ENCODE measurements at regions not wholly inside any gene's neighbourhood (a gene's known extent, or its start where the extent isn't known, plus 50 kb on each side); places are given as distances from the start of the nearest gene placed in this dataset.
"Not testable (repeated sequence)": the region's sequence is repeated elsewhere in the genome, so short reads cannot be mapped to it uniquely, and the experiment has no call there.

DNA sequence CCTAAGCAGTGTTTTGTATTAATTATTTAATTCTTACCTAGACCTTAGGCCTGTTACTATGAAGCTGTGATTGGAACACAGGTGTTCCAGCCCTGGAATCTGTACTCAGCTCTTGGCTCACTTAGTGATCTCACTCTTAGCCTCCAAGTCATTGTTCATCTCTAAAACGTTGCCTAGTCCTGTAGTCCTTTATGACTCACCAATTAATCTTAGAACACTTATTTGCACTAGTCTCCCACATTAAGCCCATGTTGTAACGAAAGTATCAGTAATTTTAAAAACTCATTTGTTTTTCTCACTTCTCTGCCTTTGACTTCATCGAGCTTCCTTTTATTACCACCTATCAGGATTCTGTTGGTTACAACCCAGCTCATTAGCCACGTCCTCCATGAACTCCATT lies 1224.7 kb upstream of the TENM3 start:
- Histone ChIP-seq H3K4me3 (replicated peaks; ENCODE audit: insufficient read depth, low read length) (no peak overlapping the region), H3K27me3 (ENCODE audit: insufficient read depth, poor library complexity, severe bottlenecking) (no peaks in the 10 kb centered on the region), H3K27ac (replicated peaks) (no peak overlapping the region)
- DNase-seq (ENCODE audit: low read depth in 1 of 2, low spot score in 1 of 2), result no peak
- TF ChIP-seq REST (IDR thresholded peaks at IDR 0.05; ENCODE audit: insufficient replicate concordance, low read depth) (no peak), POLR2AphosphoS5 (IDR thresholded peaks at IDR 0.05; ENCODE audit: low read depth) (no peak), GABPA (IDR thresholded peaks at IDR 0.05; ENCODE audit: low read depth) (no peak), SPI1 (IDR thresholded peaks at IDR 0.05; ENCODE audit: borderline replicate concordance, low read depth) (no peak)
- TF ChIP-seq, protein P1, sequence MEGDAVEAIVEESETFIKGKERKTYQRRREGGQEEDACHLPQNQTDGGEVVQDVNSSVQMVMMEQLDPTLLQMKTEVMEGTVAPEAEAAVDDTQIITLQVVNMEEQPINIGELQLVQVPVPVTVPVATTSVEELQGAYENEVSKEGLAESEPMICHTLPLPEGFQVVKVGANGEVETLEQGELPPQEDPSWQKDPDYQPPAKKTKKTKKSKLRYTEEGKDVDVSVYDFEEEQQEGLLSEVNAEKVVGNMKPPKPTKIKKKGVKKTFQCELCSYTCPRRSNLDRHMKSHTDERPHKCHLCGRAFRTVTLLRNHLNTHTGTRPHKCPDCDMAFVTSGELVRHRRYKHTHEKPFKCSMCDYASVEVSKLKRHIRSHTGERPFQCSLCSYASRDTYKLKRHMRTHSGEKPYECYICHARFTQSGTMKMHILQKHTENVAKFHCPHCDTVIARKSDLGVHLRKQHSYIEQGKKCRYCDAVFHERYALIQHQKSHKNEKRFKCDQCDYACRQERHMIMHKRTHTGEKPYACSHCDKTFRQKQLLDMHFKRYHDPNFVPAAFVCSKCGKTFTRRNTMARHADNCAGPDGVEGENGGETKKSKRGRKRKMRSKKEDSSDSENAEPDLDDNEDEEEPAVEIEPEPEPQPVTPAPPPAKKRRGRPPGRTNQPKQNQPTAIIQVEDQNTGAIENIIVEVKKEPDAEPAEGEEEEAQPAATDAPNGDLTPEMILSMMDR (IDR thresholded peaks at IDR 0.05; ENCODE audit: insufficient read depth, low read length), result no peak

DNA sequence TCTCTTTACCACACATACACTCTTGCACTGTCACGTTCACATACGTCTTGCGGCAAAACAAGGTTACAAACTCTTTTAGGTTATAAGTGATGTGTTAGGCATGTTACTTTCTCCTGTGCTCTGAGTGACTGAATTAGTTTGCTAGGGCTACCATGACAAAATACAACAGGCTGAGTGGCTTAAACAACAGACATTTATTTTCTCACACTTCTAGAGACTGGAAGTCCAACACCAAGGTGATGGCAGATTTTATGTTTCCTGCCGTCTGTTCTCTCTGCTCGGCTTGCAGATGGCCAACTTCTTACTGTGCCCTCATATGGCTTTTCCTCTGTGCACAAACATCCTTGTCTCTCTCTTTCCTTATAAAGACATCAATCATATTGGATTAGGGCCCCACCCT lies 1224.3 kb upstream of the TENM3 start:
- DNase-seq (ENCODE audit: low read depth in 1 of 2, low spot score in 1 of 2), result no peak
- Histone ChIP-seq H3K27me3 (ENCODE audit: insufficient read depth, poor library complexity, severe bottlenecking) (no peaks in the 10 kb centered on the region), H3K27ac (replicated peaks) (no peak overlapping the region), H3K4me3 (replicated peaks; ENCODE audit: insufficient read depth, low read length) (no peak overlapping the region)
- TF ChIP-seq, protein P1 (IDR thresholded peaks at IDR 0.05; ENCODE audit: insufficient read depth, low read length), result no peak
- TF ChIP-seq POLR2AphosphoS5 (IDR thresholded peaks at IDR 0.05; ENCODE audit: low read depth) (no peak), GABPA (IDR thresholded peaks at IDR 0.05; ENCODE audit: low read depth) (no peak), SPI1 (IDR thresholded peaks at IDR 0.05; ENCODE audit: borderline replicate concordance, low read depth) (no peak), REST (IDR thresholded peaks at IDR 0.05; ENCODE audit: insufficient replicate concordance, low read depth) (no peak)

DNA sequence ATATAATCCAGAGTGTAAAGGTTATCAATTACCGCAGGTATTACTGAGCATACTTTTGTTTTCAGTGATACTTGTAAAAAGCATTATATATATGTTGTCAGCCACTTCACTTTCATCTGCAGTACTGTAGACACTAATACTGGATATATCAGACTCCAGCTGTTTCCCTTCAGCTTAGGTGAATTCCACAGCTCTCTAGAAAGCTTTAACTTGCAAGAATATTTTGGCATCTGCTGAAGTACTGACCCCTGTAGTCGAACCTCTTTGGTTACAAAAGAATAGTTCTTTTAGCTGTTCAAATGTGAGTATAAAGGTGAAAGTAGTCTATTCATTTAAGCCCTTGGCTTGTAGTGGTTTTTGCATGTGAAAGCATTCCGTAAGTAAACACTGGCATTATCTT lies 1222.7 kb upstream of the TENM3 start:
- Histone ChIP-seq H3K4me3 (replicated peaks; ENCODE audit: insufficient read depth, low read length) (no peak overlapping the region), H3K27ac (replicated peaks) (no peak overlapping the region), H3K27me3 (ENCODE audit: insufficient read depth, poor library complexity, severe bottlenecking) (no peaks in the 10 kb centered on the region)
- no peak for DNase-seq (ENCODE audit: low read depth in 1 of 2, low spot score in 1 of 2)
- TF ChIP-seq, protein P1 (IDR thresholded peaks at IDR 0.05; ENCODE audit: insufficient read depth, low read length), result no peak

DNA sequence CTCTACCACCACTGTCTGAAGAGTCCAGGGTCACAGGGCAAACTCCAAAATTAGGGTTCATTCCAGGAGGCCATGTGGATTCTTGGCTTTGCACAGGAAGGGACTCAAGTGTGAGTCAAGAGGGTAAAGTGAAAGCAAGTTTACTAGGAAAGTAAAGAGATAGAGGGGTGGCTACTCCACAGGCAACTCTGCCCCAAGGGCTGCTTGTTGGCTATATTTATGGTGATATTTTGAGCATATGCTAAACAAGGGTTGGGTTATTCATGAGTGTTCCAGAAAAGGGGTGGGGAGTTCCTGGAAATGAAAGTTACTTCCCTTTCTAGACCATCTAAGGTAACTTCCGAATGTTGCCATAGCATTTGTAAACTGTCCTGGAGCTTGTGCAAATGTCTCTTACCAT lies 1222.0 kb upstream of the TENM3 start:
- TF ChIP-seq REST (IDR thresholded peaks at IDR 0.05; ENCODE audit: insufficient replicate concordance, low read depth) (no peak), GABPA (IDR thresholded peaks at IDR 0.05; ENCODE audit: low read depth) (no peak), POLR2AphosphoS5 (IDR thresholded peaks at IDR 0.05; ENCODE audit: low read depth) (no peak)
- TF ChIP-seq, protein P1 (IDR thresholded peaks at IDR 0.05; ENCODE audit: insufficient read depth, low read length), result no peak
- no peak overlapping the region for H3K27ac ChIP-seq (replicated peaks)
- DNase-seq (ENCODE audit: low read depth in 1 of 2, low spot score in 1 of 2), result no peak
- no peaks in the 10 kb centered on the region for H3K27me3 ChIP-seq (ENCODE audit: insufficient read depth, poor library complexity, severe bottlenecking)
- H3K4me3 ChIP-seq (replicated peaks; ENCODE audit: insufficient read depth, low read length), result no peak overlapping the region

DNA sequence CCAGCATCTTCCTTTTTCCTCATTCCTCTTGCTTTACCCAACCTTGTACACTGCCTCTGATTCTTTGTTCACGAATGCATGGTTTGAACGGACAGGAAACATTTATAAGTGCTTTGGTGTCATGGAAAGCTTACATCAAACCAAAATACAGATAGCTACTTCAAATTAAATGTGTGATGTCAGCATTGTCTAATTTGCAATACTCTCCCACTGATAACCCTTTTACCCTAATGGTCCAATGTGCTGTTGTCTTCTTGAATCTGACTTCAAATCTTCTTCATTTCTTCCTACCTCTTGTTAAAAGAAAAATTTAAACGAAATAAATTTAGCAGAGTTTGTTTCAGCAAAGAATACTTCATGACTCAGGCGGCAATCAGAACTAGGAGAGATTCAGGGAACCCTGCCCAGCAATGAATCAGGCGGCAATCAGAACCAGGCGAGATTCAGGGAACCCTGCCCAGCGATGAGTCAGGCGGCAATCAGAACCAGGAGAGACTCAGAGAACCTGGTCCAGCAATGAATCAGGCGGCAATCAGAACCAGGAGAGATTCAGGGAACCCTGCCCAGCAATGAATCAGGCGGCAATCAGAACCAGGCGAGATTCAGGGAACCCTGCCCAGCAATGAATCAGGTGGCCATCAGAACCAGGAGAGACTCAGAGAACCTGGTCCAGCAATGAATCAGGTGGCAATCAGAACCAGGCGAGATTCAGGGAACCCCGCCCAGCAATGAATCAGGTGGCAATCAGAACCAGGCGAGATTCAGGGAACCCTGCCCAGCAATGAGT lies 1212.9 kb upstream of the TENM3 start:
- not testable (repeated sequence) for DNase-seq (ENCODE audit: low read depth in 1 of 2, low spot score in 1 of 2); H3K27me3 ChIP-seq (ENCODE audit: insufficient read depth, poor library complexity, severe bottlenecking); H3K4me3 ChIP-seq (replicated peaks; ENCODE audit: insufficient read depth, low read length); H3K27ac ChIP-seq (replicated peaks)

Measured in HL-60 (cell line).